ENCODE measurements at regions not wholly inside any gene's neighbourhood (a gene's known extent, or its start where the extent isn't known, plus 50 kb on each side); places are given as distances from the start of the nearest gene placed in this dataset.

DNA sequence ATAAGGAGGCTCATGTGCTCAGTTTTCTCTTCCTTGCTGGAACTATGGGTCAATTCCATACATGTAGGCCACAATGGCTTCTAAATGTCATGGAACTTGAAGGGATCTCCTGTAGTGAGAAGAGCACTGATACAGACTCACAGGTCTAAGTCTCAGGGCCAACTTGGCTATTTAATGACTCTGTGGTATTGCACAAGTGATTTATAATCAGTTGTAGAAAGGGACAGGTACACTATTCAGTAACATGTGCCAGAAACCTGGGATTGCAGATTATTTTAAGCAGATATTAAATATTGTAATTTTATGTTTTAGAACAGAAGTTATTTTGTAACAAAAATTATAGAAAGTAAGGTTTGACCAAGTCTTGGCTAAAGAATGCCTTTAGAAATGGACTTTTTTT is 241.5 kb upstream of the PIK3R1 start:
- POLR2A ChIA-PET: no interaction called here

More for the DNA sequence above, 241.5 kb upstream of the PIK3R1 start:
- Histone ChIP-seq H3K4me1 (ENCODE audit: control insufficient read depth in 1 of 2, insufficient read depth in 2 of 2, low read length in 2 of 2) (no peaks in the 10 kb centered on the region), H3K9me2 (ENCODE audit: insufficient read depth) (no peaks in the 10 kb centered on the region), H4K20me1 (ENCODE audit: insufficient read depth) (no peaks in the 10 kb centered on the region), H3K4me2 (ENCODE audit: low read length) (no peak overlapping the region), H3K27me3 (ENCODE audit: insufficient read depth, low read length) (no peaks in the 10 kb centered on the region), H3K9ac (ENCODE audit: low read length) (no peak overlapping the region), H3K27ac (ENCODE audit: low read depth, low read length) (no peak overlapping the region), H3K79me2 (ENCODE audit: insufficient read depth, low read length) (no peaks in the 10 kb centered on the region), H3K9me3 (ENCODE audit: control insufficient read depth in 1 of 2, insufficient read depth in 1 of 2, low read depth in 1 of 2, low read length in 2 of 2) (no peaks in the 10 kb centered on the region), H3K4me3 (replicated peaks in 1 of 2; ENCODE audit: low read depth in 1 of 2, low read length in 2 of 2) (no peak overlapping the region), H2AFZ (ENCODE audit: low read depth, low read length, poor library complexity, severe bottlenecking) (no peak overlapping the region), H3K36me3 (ENCODE audit: control insufficient read depth in 1 of 2, insufficient read depth in 2 of 2, low read length in 2 of 2) (no peaks in the 10 kb centered on the region)
- BruUV-seq (replicated peaks): no TSS peak
- ATAC-seq (no peak), DNase-seq (ENCODE audit: low read depth, low spot score) (no peak)
- TF ChIP-seq CTCF (IDR thresholded peaks at IDR 0.05 in 2 of 3, conservative IDR thresholded peaks at IDR 0.05 in 1 of 3; ENCODE audit: borderline replicate concordance in 1 of 3, insufficient read depth in 1 of 3, low read depth in 2 of 3, low read length in 2 of 3): no peak
- TF ChIP-seq POLR2AphosphoS5 (IDR thresholded peaks at IDR 0.05; ENCODE audit: low read depth, low read length): no peak
- TF ChIP-seq ZNF274 (IDR thresholded peaks at IDR 0.05; ENCODE audit: low read depth, low read length): no peak
- TF ChIP-seq POLR2A (IDR thresholded peaks at IDR 0.05; ENCODE audit: borderline replicate concordance, extremely low read depth, insufficient read depth, insufficient read length): no peak
- intact Hi-C loops (cut with micrococcal nuclease): no loop called here
- RAD21 ChIA-PET (ENCODE audit: low non-redundant PET in 1 of 2, low total read pairs in 2 of 2, uncharacterized antibody in 2 of 2, unreplicated experiment in 2 of 2): no interaction called here
- CTCF ChIA-PET: no interaction called here
